PFSK-1 (cell line): ENCODE measurements at regions not wholly inside any gene's neighbourhood (a gene's known extent, or its start where the extent isn't known, plus 50 kb on each side); places are given as distances from the start of the nearest gene placed in this dataset.

Source experiments
- FOXP2 ChIP-seq: optimal IDR thresholded peaks from 2 replicates; pipeline ENCODE3; 2011; ENCODE audit warnings: borderline replicate concordance, control low read depth, inconsistent platforms; ENCODE audit not compliant: insufficient read depth; ENCODE audit errors: extremely low read length, extremely low read depth
- POLR2AphosphoS5 ChIP-seq: IDR thresholded peaks from 2 replicates; pipeline ENCODE4 v1.6.1; 2012; ENCODE audit warnings: low read depth, mild to moderate bottlenecking, control low read depth, low read length, moderate library complexity
- TAF1 ChIP-seq: IDR thresholded peaks from 2 replicates; pipeline ENCODE4 v1.6.1; 2012; ENCODE audit warnings: low read length, control low read depth, borderline replicate concordance; ENCODE audit not compliant: insufficient read depth
- TF ChIP-seq, protein P1 (sequence below), 2 experiments: IDR thresholded peaks; 2 replicates each; pipeline versions ENCODE4 v1.6.1 to v1.8.0; 2011 to 2012; ENCODE audit warnings: low read depth in 2 of 2, low read length in 2 of 2, control low read depth in 1 of 2, inconsistent platforms in 1 of 2, mild to moderate bottlenecking in 1 of 2, moderate library complexity in 1 of 2; ENCODE audit not compliant: insufficient read depth in 1 of 2

DNA sequence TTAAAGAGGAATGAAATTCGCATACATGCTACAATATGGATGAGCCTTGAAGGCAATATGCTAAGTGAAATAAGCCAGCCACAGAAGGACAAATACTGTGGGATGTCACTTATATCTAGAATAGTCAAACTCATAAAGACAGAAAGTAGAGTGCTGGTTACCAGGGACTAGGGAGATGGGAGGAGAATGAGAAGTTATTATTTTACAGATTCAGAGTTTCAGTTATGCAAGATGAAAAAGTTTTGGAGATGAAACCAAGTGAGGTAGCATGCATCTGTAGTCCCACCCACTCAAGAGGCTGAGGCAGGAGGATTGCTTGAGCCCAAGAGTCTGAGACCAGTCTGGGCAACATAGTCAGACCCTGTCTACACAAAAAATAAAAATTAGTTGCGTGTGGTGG, 82.5 kb upstream of the ARID1B start:
- no peak for TF ChIP-seq POLR2AphosphoS5
- TF ChIP-seq, protein P1, sequence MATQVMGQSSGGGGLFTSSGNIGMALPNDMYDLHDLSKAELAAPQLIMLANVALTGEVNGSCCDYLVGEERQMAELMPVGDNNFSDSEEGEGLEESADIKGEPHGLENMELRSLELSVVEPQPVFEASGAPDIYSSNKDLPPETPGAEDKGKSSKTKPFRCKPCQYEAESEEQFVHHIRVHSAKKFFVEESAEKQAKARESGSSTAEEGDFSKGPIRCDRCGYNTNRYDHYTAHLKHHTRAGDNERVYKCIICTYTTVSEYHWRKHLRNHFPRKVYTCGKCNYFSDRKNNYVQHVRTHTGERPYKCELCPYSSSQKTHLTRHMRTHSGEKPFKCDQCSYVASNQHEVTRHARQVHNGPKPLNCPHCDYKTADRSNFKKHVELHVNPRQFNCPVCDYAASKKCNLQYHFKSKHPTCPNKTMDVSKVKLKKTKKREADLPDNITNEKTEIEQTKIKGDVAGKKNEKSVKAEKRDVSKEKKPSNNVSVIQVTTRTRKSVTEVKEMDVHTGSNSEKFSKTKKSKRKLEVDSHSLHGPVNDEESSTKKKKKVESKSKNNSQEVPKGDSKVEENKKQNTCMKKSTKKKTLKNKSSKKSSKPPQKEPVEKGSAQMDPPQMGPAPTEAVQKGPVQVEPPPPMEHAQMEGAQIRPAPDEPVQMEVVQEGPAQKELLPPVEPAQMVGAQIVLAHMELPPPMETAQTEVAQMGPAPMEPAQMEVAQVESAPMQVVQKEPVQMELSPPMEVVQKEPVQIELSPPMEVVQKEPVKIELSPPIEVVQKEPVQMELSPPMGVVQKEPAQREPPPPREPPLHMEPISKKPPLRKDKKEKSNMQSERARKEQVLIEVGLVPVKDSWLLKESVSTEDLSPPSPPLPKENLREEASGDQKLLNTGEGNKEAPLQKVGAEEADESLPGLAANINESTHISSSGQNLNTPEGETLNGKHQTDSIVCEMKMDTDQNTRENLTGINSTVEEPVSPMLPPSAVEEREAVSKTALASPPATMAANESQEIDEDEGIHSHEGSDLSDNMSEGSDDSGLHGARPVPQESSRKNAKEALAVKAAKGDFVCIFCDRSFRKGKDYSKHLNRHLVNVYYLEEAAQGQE (IDR thresholded peaks at IDR 0.05; ENCODE audit: insufficient read depth in 1 of 2, low read depth in 2 of 2, low read length in 2 of 2): no peak
- no peak for TF ChIP-seq TAF1
- no peak for TF ChIP-seq FOXP2
